Natural killer cell (primary cell): ENCODE measurements at regions not wholly inside any gene's neighbourhood (a gene's known extent, or its start where the extent isn't known, plus 50 kb on each side); places are given as distances from the start of the nearest gene placed in this dataset.

Experiments used
- ATAC-seq, 3 donors: fragments of 150-1000 bp in 2 of 3; fragments of 200-7000 bp in 1 of 3; cut with Tn5 transposase; 1 replicate in 1 of 3; 2 replicates in 2 of 3; pipeline ENCODE4 v1.10.0; 2021; ENCODE audit warnings: mild to moderate bottlenecking in 2 of 3, moderate library complexity in 2 of 3
- DNase-seq, 2 donors: peaks; one replicate each; pipeline versions ENCODE4 v3.0.0 to v3.0.0-alpha.2; 2013 to 2021; ENCODE audit warnings: mixed read lengths in 1 of 2
- H3K27ac ChIP-seq: one replicate; pipeline ENCODE4 v1.5.1; 2013; ENCODE audit warnings: mild to moderate bottlenecking, low read length
- H3K27me3 ChIP-seq: one replicate; pipeline ENCODE4 v1.6.1; 2013; ENCODE audit warnings: low read length; ENCODE audit not compliant: control insufficient read depth, insufficient read depth
- H3K36me3 ChIP-seq: one replicate; pipeline ENCODE4 v1.6.1; 2013; ENCODE audit warnings: low read length; ENCODE audit not compliant: control insufficient read depth, insufficient read depth
- H3K4me1 ChIP-seq: one replicate; pipeline ENCODE4 v1.6.1; 2013; ENCODE audit warnings: low read length; ENCODE audit not compliant: control insufficient read depth, insufficient read depth
- H3K4me3 ChIP-seq: one replicate; pipeline ENCODE4 v1.5.1; 2013; ENCODE audit warnings: low read length
- H3K9me3 ChIP-seq: one replicate; pipeline ENCODE4 v1.6.1; 2013; ENCODE audit warnings: low read length; ENCODE audit not compliant: control insufficient read depth, insufficient read depth
- H3K27ac Mint-ChIP-seq, 2 donors: one replicate each; pipeline ENCODE4 v1.8.0; 2022; ENCODE audit warnings: mild to moderate bottlenecking in 2 of 2, mixed read lengths in 2 of 2, moderate library complexity in 1 of 2
- H3K27me3 Mint-ChIP-seq, 2 donors: one replicate each; pipeline ENCODE4 v1.8.0; 2022; ENCODE audit warnings: low read depth in 2 of 2, mixed read lengths in 2 of 2
- H3K36me3 Mint-ChIP-seq: one replicate; pipeline ENCODE4 v1.8.0; 2022; ENCODE audit warnings: mixed read lengths
- H3K4me1 Mint-ChIP-seq, 2 donors: one replicate each; pipeline ENCODE4 v1.8.0; 2022; ENCODE audit warnings: mixed read lengths in 2 of 2
- H3K4me3 Mint-ChIP-seq: one replicate; pipeline ENCODE4 v1.8.0; 2022; ENCODE audit warnings: mild to moderate bottlenecking, moderate library complexity, mixed read lengths
- H3K9me3 Mint-ChIP-seq, 2 donors: one replicate each; pipeline ENCODE4 v1.8.0; 2022; ENCODE audit warnings: mixed read lengths in 2 of 2
- WGBS: methylation state at CpG from one replicate; pipeline ENCODE4 v1.1.7; 2013; ENCODE audit warnings: missing lambda C conversion rate; ENCODE audit not compliant: insufficient coverage; 5-methylcytosine and 5-hydroxymethylcytosine counted together
- intact Hi-C: fragments of 100-400 bp; cut with micrococcal nuclease; formaldehyde crosslinking; loops from one replicate; pipeline ENCODE4 v1.14.2; 2022
- TF ChIP-seq, protein P1 (sequence below): fragments of 200-600 bp; IDR thresholded peaks from one replicate; pipeline ENCODE4 v1.8.0; 2022; ENCODE audit warnings: antibody characterized with exemption

- H3K27me3 Mint-ChIP-seq, result peaks cover 17 to 26% of the 10 kb centered on the region in 2 donors
- DNase-seq (no peak), ATAC-seq (no peak)
- no peaks in the 10 kb centered on the region for H3K36me3 Mint-ChIP-seq
- no peak overlapping the region for H3K4me3 Mint-ChIP-seq
- H3K27ac ChIP-seq, result no peak overlapping the region
- no peaks in the 10 kb centered on the region for H3K36me3 ChIP-seq
- H3K9me3 Mint-ChIP-seq, result no peaks in the 10 kb centered on the region
- no peak overlapping the region for H3K27ac Mint-ChIP-seq
- H3K4me1 ChIP-seq, result no peaks in the 10 kb centered on the region
- H3K27me3 ChIP-seq, result no peaks in the 10 kb centered on the region
- TF ChIP-seq, protein P1, sequence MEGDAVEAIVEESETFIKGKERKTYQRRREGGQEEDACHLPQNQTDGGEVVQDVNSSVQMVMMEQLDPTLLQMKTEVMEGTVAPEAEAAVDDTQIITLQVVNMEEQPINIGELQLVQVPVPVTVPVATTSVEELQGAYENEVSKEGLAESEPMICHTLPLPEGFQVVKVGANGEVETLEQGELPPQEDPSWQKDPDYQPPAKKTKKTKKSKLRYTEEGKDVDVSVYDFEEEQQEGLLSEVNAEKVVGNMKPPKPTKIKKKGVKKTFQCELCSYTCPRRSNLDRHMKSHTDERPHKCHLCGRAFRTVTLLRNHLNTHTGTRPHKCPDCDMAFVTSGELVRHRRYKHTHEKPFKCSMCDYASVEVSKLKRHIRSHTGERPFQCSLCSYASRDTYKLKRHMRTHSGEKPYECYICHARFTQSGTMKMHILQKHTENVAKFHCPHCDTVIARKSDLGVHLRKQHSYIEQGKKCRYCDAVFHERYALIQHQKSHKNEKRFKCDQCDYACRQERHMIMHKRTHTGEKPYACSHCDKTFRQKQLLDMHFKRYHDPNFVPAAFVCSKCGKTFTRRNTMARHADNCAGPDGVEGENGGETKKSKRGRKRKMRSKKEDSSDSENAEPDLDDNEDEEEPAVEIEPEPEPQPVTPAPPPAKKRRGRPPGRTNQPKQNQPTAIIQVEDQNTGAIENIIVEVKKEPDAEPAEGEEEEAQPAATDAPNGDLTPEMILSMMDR, result no peak
- 87% methylated on average over 21 of the region's 21 CpGs for WGBS
- no peaks in the 10 kb centered on the region for H3K4me1 Mint-ChIP-seq
- H3K4me3 ChIP-seq, result no peak overlapping the region
- intact Hi-C loops, result no loop called here
- H3K9me3 ChIP-seq, result peaks cover 9% of the 10 kb centered on the region
Measured at GRCh38 chr2:238772635-238773297, 75.1 kb upstream of the TWIST2 start.

DNA sequence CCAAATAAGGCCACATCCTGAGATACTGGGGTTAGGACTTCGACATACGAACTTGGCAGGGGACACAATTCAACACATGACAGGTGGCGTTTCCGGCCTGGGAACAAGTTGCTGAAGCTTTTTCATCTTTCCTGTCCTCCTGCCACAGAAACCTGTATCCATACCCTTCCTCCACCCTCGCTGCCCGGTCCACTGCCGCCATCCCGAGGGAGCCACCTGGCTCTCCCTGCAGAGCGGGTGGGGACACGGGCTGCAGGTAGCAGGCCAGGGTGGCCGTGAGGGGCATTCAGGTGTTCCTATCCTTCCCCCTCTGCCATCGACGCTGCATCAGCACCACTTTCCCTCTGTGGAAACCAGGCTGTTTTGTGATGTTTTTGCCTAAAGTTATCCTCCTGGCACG, 74.4 kb upstream of the TWIST2 start:
- H3K9me3 Mint-ChIP-seq, result no peaks in the 10 kb centered on the region
- intact Hi-C loops, result no loop called here
- H3K4me1 Mint-ChIP-seq, result no peaks in the 10 kb centered on the region
- no peaks in the 10 kb centered on the region for H3K4me1 ChIP-seq
- no peak overlapping the region for H3K27ac ChIP-seq
- WGBS, result 92% methylated on average over 14 of the region's 14 CpGs
- no peak overlapping the region for H3K4me3 Mint-ChIP-seq
- TF ChIP-seq, protein P1, result no peak
- no peaks in the 10 kb centered on the region for H3K36me3 Mint-ChIP-seq
- peaks cover 15 to 26% of the 10 kb centered on the region in 2 donors for H3K27me3 Mint-ChIP-seq
- no peak overlapping the region for H3K4me3 ChIP-seq
- DNase-seq (no peak), ATAC-seq (no peak)
- H3K27me3 ChIP-seq, result no peaks in the 10 kb centered on the region
- peaks cover 14% of the 10 kb centered on the region for H3K9me3 ChIP-seq
- no peaks in the 10 kb centered on the region for H3K36me3 ChIP-seq
- no peak overlapping the region for H3K27ac Mint-ChIP-seq

- DNase-seq (no peak), ATAC-seq (no peak)
- H3K4me3 Mint-ChIP-seq, result no peak overlapping the region
- H3K27me3 Mint-ChIP-seq, result peaks cover 9 to 21% of the 10 kb centered on the region in 2 donors
- WGBS, result 92% methylated on average over 7 of the region's 7 CpGs
- H3K4me1 ChIP-seq, result no peaks in the 10 kb centered on the region
- H3K27me3 ChIP-seq, result no peaks in the 10 kb centered on the region
- intact Hi-C loops, result no loop called here
- no peak overlapping the region for H3K27ac Mint-ChIP-seq
- H3K27ac ChIP-seq, result no peak overlapping the region
- no peaks in the 10 kb centered on the region for H3K36me3 Mint-ChIP-seq
- TF ChIP-seq, protein P1, result no peak
- H3K9me3 ChIP-seq, result peaks cover 14% of the 10 kb centered on the region
- no peaks in the 10 kb centered on the region for H3K36me3 ChIP-seq
- no peak overlapping the region for H3K4me3 ChIP-seq
- no peaks in the 10 kb centered on the region for H3K9me3 Mint-ChIP-seq
- no peaks in the 10 kb centered on the region for H3K4me1 Mint-ChIP-seq
Measured at GRCh38 chr2:238774071-238774470, 73.8 kb upstream of the TWIST2 start.

DNA sequence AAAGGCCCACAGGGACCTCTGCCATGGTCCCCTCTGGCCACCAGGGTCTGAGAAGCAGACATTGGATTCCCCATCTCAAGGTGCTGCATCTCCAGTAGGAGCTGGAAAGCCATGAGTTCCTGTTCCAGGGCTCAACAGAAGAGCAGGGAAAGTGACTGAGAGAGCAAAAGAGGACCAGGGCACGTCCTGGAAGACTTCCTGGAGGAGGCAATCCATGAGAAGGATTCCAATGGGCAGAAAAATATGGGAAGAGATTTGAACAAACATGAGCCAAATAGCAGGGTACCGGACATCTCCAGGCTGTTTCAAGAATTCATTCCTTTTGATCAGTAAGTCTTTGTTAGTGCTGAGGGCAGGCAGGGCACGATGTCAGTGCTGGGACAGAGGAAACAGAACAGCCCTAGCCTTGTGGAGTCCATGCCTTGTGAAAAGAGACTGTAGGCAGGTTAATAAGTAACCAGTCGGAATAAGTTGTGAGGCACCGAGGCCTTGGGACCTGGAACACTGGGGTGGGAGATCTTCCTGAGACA, 72.8 kb upstream of the TWIST2 start:
- Mint-ChIP-seq H3K4me1 (no peaks in the 10 kb centered on the region), H3K36me3 (no peaks in the 10 kb centered on the region), H3K27ac (no peak overlapping the region), H3K27me3 (peaks cover 0 to 16% of the 10 kb centered on the region in 2 donors), H3K4me3 (no peak overlapping the region), H3K9me3 (no peaks in the 10 kb centered on the region)
- DNase-seq (no peak), ATAC-seq (no peak)
- 86% methylated on average over 5 of the region's 5 CpGs for WGBS
- no peaks in the 10 kb centered on the region for H3K36me3 ChIP-seq
- no peaks in the 10 kb centered on the region for H3K27me3 ChIP-seq
- H3K27ac ChIP-seq, result no peak overlapping the region
- H3K9me3 ChIP-seq, result peaks cover 14% of the 10 kb centered on the region
- TF ChIP-seq, protein P1, result no peak
- H3K4me3 ChIP-seq, result no peak overlapping the region
- no peaks in the 10 kb centered on the region for H3K4me1 ChIP-seq
- intact Hi-C loops, result no loop called here
